Hematopoietic multipotent progenitor cell (in vitro differentiated cells): ENCODE measurements at regions not wholly inside any gene's neighbourhood (a gene's known extent, or its start where the extent isn't known, plus 50 kb on each side); places are given as distances from the start of the nearest gene placed in this dataset. TPM values are rescaled to one million over a fixed set of nuclear protein-coding genes. Genes with fewer than 3 reads are reported as not detected.
"Not testable (repeated sequence)": the region's sequence is repeated elsewhere in the genome, so short reads cannot be mapped to it uniquely, and the experiment has no call there.

Experiments
- DNase-seq, 3 donors: peaks; one replicate each; pipeline ENCODE4 v3.0.0-alpha.2; 2011 to 2015; ENCODE audit warnings: low read depth in 2 of 3, low spot score in 2 of 3
- small RNA-seq: library from RNA; depleted of rRNA; stranded (forward); fragments of <200 nt; gene quantifications from one replicate; pipeline ENCODE3, GENCODE V24; 2012

DNA sequence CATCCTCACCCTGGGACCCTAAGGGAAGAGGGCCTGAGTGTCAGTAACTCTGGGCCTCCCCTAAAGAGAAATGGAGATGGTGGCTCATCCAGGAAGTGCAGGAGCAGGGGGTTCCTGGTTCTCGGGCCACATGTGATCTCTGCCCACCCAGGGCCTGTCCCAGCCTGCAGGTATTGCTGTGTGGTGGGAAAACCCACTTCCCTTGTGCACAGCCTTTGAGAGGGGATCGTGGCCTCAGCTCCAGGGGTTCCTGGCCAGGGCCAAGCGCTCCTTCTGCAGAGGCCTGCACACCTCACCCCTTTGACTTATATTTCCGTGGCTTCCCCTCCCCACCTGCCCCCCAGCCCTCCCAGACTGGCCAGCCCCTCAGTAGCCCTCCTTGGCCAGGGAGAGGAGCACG is 213.5 kb downstream of the OR4C45 start:
- no peak for DNase-seq

DNA sequence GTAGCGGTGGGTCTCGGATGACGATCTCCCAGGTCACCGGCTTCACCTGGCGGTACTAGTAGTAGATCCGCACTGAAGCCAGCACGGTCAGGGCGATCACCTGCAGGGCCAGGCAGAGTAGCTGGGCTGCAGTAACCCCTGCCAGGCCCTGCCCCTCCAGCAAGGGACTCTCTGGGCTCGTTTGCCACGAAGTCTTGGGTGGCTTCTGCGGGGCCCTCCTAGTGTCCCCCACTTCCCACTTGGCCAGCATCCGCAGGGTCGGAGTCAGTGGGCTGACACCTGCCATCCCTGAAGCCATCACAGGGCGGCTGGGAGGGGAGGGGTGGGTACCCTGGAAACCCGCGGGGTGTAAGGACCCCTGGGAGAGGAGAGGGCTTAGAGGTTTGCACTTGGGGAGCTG is 214.0 kb downstream of the OR4C45 start:
- DNase-seq = no peak

DNA sequence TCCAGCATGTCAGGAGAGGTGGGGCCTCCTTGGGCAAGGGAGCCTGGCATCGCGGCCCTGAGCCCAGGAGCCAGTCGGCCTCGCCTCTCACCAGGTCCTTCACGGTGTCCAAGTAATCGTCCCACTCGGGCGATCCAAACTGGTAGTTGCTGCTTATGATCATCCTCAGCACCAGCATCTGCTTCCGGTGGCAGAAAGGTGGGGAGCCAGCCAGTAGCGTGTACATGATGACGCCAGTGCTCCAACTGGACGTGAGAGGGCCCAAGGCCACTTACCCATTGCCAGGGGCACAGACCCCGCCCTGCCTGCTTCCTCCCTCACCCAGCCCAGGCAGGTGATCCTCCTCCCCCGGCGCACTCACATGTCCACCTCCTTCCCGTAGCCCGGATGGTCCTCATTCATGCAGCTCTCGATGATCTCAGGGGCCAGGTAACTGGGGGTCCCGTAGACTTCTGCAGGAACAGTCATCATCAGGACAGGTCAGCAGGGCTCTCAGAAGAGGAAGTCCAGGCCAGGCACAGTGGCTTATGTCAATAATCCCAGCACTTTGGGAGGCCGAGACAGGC is 214.7 kb downstream of the OR4C45 start:
- no peak for DNase-seq

DNA sequence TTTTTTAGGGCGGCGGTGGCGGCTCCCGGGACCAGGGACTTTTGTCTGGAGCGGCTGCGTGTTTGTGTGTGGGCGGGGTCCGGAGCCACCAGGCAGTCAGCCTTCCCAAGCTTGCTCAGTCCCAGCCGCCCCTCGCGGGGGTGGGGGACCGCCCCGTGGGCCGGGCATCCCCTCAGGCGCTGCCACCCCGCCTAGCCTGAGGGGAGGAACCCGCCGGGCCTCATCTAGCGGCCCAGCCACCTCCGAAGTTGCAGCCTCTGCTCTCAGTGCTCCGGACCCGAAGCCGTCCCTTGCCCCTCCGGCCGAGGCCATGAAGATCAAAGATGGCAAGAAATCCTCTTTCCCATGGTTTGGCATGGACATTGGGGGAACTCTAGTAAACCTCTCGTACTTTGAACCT is 235.2 kb downstream of the OR4C45 start:
- DNase-seq = no peak

DNA sequence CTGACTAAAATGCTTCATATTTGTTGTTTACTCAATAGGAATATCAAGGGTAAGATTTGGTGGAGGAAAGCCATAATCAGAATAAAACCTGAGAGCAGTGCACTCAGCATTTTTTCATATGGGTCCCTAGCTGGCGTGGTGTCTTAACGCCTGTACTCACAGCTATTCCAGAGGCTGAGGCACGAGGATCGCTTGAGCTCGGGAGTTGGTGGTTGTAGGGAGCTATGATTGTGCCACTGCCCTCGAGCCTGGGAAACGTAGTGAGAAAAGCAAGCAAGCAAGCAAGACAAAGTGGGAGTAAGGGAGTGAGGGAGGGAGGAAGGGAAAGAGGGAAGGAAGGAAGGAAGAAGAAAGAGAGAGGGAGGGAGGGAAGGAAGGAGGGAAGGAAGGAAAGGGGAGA is 242.5 kb downstream of the OR4C45 start:
- no peak for DNase-seq

DNA sequence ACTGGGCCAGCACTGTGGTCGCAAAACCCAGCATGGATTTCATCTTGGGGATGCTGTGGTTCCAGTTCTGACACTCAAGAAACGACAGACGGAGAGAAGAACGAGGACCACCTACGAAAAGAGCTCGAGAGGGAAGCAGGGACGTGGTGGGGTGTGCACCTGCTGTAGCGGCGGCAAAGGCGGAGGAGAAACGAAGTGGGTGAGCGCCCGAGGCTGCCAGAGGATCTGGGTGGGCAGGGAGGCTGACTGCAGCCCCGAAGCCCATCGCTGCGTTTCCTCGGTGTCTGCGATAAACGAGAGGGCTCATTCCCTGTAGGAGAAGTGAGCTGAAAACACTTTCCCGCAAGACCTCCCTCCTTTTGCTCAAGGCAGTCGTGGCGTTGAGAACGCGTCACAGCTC is 246.1 kb downstream of the OR4C45 start:
- no peak for DNase-seq

DNA sequence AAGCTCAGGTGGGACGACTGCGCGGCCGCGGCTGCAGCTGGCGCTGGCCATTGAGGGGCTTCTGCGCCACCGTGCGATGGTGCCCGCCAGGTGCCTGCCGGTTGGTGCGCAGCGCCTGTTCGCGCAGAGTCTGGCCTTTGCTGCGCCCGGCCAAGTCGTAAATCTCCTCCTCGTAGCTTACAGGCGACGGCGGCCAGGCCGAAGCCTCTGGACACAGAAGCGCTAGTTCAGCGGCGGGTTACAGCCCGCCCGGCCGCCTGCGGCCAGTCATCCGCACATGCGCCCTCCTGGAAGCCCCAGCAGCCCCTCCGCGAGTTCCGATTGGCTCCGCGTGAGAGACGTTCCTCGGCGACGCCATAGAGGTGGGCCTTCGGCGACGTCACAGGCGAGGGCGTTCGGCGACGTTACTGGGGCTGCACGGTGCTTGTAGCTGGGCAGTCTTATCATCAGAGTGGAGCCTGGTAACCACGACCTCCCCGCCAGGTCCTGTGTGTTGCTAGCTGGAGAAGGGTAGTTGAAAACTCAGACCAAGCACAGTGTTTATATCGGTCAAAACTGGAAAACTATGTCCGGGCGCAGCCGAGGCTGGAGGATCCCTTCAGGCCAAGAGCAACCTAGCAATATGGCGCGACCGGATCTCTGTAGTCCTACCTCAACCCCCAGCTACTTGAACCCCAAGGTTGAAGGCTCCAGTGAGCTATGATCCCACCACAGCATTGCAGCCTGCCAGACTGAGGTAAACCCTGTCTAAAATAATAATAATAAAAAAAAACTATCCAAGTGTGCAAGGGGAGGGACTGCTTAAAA is 265.7 kb downstream of the OR4C45 start:
- DNase-seq = peak in 1 of 3 donors; percentile 1

DNA sequence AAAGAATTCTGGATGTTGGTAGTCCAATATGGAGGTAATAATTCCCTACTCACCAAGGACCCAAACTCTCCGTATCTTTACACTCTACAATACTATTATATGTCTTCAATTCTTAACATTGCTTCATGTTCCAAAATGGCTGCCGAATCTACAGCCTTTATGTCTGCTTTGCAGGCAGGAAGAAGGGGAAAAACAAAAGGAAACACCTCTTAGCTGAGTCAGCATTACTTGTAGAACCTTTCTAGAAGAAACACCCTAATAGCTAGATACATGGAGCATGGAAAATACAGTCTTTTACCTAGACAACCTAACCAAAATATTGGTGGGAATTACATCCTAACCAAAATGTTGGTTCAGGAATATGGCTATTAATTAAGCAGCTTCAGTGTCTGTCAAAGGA is 298.0 kb downstream of the OR4C45 start:
- not testable (repeated sequence) for DNase-seq

DNA sequence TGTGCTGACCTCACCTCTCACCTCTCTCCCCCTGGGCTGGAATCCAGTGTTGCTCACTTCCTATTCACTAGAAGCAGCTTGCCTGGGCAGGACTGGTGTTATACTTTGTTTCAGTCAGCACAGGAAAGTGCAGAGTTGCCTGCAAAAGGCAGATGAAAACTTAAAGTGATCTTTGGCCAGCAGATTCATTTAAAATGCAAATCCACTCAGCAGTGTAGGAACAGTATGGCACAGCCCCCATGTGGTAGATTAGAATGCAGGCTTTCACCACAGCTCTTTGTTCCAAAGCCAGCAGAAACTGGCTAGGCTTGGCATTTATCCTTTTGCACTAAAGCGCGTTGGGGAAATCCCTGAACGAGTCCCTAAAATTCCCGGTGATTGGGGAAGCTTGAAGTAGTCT is 301.2 kb downstream of the OR4C45 start:
- DNase-seq = no peak

DNA sequence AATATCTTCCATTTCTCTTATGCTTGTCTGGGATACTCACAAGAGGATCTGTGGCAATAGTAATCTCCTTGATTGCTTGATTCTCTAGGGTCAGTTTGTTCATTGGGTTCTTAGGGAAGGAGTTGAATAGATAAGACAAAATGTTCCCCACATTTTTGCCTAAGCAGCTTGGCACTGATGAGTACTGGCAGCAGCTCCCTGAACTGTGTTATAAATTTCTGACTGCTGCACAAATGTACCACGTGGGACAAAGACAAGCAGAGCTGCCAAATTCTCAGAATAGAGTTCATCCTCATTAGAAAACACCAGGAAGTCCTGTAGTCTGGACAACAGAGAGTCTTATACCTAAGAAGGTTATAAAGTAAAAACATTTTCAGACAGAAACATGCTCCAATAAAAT is 304.8 kb downstream of the OR4C45 start:
- DNase-seq = not testable (repeated sequence)

DNA sequence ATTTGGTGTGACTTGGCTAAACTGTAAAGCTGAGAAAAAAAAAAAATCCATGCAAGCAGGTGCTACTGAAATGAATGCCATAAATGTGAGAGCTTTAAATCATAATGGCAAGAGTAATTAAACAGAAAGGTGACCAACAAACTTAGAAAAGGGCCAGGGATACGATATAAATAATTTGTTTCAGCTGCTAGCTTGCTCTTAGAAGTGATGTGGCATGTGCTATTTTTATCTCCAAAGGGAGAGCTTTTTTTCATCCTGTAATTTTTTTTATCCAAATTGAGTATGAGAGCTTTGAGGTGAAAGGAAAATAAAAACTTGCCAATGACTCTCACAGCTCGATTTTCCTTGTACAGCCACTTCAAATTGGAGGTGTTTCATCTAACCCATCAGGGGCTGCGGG is 315.3 kb downstream of the OR4C45 start:
- DNase-seq = not testable (repeated sequence)

DNA sequence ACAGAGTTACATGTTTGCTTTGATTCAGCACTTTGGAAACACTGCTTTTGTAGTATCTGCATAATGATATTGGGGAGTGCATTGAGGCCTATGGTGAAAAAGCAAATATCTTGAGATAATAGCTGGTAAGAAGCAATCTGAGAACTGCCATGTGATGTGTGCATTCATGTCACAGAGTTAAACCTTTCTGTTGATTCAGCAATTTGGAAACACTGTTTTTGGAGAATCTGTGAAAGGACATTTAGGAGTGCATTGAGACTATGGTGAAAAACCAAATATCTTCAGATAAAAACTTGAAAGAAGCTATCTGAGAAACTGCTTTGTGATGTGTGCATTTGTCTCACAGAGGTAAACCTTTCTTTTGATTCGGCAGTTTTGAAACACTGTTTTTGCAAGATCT is 346.8 kb downstream of the OR4C45 start:
- no peak for DNase-seq

DNA sequence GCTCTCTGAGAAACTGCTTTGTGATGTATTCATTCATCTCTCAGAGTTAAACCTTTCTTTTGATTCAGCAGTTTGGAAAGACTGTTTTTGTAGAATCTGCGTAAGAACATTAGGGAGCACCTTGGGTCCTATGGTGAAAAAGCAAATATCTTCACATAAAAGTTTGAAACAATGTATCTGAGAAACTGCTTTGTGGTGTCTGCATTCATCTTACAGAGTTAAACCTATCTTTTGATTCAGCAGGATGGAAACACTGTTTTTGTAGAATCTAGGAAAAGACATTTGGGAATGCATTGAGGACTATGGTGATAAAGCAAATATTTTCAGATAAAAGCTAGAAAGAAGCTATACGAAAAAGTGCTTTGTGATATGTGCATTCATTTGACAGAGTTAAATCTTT is 361.3 kb downstream of the OR4C45 start:
- DNase-seq = no peak

DNA sequence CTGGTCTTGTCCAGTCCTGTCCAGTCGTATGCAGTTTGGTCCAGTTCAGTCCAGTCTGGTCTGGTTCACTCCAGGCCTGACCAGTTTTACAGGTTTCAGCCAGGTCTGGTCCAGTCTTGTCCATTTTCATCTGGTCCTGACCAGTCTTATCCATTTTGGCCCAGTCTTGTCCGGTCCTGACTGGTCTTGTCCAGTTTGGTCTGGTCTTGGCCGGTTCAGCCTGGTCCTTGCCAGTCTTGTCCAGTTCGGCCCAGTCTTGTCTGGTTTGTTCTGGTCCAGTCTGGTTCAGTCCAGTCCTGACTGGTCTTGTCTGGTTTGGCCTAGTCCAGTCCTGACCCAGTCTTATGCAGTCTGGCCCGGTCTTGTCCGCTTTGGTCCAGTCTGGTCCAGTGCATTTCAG is 380.2 kb downstream of the OR4C45 start:
- no peak for DNase-seq

DNA sequence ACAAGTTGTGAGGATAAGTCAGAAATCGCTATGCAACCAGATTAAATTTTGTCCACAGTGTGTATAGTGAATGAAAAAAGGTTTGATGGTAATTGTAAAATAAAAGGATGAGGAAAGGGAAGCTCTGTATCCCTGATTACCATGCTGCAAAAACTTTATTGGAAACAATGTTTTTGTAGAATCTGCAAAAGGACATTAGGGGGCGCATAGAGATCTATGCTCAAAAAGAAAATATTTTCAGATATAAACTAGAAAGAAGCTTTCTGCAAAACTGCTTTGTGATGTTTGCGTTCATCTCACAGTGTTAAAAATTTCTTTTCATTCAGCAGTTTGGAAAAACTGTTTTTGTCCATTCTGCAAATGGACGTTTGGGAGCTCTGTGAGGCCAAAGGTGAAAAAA is 390.5 kb downstream of the OR4C45 start:
- no peak for DNase-seq

Small RNA genes in the stretch of these regions (small RNA-seq; reads per million reads assigned to genes)
- gene AC109635.3 = not detected
